Esophagus squamous epithelium (tissue), 4 donors: ENCODE measurements at regions not wholly inside any gene's neighbourhood (a gene's known extent, or its start where the extent isn't known, plus 50 kb on each side); places are given as distances from the start of the nearest gene placed in this dataset.

Source experiments
- POLR2A ChIP-seq, 4 donors: fragments of 450-650 bp; IDR thresholded peaks; one replicate each; pipeline ENCODE4 v1.6.1; 2017; ENCODE audit warnings: antibody characterized with exemption in 4 of 4, mild to moderate bottlenecking in 4 of 4, moderate library complexity in 3 of 4
- TF ChIP-seq, protein P1 (sequence below), 6 experiments: fragments of 450-650 bp in 4 of 6; fragments of 200-600 bp in 2 of 6; sonication (generic) in 2 of 6; IDR thresholded peaks; one replicate each; pipeline ENCODE4 v1.5.1; 2016 to 2019; ENCODE audit warnings: antibody characterized with exemption in 6 of 6, mild to moderate bottlenecking in 4 of 6, moderate library complexity in 4 of 6

DNA sequence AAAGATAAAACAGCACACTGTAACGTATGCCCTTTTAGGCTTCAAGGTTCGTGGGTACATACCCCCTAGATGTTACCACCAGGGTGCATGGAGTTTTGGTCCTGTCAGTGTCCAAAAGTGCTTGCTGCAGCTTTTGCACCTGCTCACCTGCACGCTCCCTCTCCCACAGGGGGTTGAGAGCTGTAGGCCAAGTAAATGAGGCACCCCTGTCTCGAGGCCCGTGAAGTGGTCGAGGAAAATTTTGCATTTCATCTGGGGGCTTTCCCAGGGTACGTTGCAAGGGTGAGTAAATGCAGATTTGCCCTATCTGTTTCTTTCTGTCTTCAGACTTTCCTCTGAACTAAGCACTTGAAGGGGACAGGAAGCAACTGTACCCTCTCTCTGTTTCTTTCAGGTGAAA is 136.0 kb downstream of the THBS2 start:
- no peak for TF ChIP-seq POLR2A (IDR thresholded peaks at IDR 0.05)
- TF ChIP-seq, protein P1, sequence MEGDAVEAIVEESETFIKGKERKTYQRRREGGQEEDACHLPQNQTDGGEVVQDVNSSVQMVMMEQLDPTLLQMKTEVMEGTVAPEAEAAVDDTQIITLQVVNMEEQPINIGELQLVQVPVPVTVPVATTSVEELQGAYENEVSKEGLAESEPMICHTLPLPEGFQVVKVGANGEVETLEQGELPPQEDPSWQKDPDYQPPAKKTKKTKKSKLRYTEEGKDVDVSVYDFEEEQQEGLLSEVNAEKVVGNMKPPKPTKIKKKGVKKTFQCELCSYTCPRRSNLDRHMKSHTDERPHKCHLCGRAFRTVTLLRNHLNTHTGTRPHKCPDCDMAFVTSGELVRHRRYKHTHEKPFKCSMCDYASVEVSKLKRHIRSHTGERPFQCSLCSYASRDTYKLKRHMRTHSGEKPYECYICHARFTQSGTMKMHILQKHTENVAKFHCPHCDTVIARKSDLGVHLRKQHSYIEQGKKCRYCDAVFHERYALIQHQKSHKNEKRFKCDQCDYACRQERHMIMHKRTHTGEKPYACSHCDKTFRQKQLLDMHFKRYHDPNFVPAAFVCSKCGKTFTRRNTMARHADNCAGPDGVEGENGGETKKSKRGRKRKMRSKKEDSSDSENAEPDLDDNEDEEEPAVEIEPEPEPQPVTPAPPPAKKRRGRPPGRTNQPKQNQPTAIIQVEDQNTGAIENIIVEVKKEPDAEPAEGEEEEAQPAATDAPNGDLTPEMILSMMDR (IDR thresholded peaks at IDR 0.05): no peak
